ENCODE measurements at regions not wholly inside any gene's neighbourhood (a gene's known extent, or its start where the extent isn't known, plus 50 kb on each side); places are given as distances from the start of the nearest gene placed in this dataset.

DNA sequence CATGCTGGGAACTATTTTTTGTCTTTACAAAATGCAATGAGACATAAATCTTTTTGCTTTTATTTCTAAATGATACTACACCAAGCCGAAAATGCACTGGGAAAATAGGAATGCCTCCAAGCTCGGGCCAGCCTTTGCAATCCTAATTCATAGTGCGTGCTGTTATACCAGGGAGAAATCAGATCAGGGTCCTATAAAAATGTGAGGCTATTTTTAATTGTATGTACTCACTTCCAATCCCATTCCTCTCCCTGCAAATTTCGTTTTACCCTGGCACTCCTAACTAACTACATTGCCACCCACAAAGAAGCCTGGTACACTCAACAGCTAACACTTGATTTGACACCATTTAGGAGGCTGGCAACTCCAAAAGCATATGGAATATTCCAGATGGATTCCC is 350.6 kb upstream of the ZFP64 start:
- DNase-seq (ENCODE audit: low spot score): no peak
- no peaks in the 10 kb centered on the region for H3K27me3 ChIP-seq (replicated peaks; ENCODE audit: insufficient read depth, low read depth, low read length, poor library complexity)
- no peaks in the 10 kb centered on the region for H3K9me3 ChIP-seq (ENCODE audit: low read depth, low read length, poor library complexity, severe bottlenecking)
- POLR2A ChIA-PET (ENCODE audit: low non-redundant PET): no interaction called here
- no peaks in the 10 kb centered on the region for H3K36me3 ChIP-seq (ENCODE audit: insufficient read depth, low read length, poor library complexity, severe bottlenecking)
- no peak for TF ChIP-seq EZH2 (IDR thresholded peaks at IDR 0.05; ENCODE audit: borderline replicate concordance, low read depth, low read length, poor library complexity, severe bottlenecking)
- TF ChIP-seq, protein P1, sequence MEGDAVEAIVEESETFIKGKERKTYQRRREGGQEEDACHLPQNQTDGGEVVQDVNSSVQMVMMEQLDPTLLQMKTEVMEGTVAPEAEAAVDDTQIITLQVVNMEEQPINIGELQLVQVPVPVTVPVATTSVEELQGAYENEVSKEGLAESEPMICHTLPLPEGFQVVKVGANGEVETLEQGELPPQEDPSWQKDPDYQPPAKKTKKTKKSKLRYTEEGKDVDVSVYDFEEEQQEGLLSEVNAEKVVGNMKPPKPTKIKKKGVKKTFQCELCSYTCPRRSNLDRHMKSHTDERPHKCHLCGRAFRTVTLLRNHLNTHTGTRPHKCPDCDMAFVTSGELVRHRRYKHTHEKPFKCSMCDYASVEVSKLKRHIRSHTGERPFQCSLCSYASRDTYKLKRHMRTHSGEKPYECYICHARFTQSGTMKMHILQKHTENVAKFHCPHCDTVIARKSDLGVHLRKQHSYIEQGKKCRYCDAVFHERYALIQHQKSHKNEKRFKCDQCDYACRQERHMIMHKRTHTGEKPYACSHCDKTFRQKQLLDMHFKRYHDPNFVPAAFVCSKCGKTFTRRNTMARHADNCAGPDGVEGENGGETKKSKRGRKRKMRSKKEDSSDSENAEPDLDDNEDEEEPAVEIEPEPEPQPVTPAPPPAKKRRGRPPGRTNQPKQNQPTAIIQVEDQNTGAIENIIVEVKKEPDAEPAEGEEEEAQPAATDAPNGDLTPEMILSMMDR (conservative IDR thresholded peaks at IDR 0.05; ENCODE audit: low read depth, low read length): no peak
- H3K4me3 ChIP-seq (ENCODE audit: low read depth, low read length, poor library complexity, severe bottlenecking): no peak overlapping the region
- no peak overlapping the region for H3K27ac ChIP-seq (ENCODE audit: low read depth, low read length, poor library complexity, severe bottlenecking)
- no TSS peak for BruUV-seq (replicated peaks)
- no peaks in the 10 kb centered on the region for H3K4me1 ChIP-seq (ENCODE audit: insufficient read depth, low read length, poor library complexity, severe bottlenecking)
- CTCF ChIA-PET: no interaction called here
- intact Hi-C loops (cut with micrococcal nuclease; ENCODE audit: unreplicated experiment): no loop called here

DNA sequence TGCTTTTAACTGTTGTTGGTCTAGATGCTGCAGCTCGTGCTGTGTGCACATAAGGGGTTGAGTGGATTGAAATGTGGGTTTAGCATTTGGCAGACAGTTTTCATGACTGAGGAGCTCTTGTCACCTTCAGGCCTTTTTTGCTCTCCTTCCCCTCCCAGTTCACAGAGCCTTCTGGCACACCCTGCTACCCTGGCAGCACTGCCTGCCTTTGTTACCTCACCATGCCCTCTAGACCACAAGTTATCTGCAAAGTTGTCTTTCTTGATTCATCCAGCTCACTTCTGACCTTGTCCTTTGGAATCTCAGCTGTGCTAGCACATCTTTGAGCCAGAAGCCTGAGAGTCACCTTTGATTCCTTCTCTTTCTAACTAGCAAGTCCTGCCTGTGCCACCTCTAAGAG is 348.9 kb upstream of the ZFP64 start:
- Histone ChIP-seq H3K27ac (ENCODE audit: low read depth, low read length, poor library complexity, severe bottlenecking) (no peak overlapping the region), H3K4me3 (ENCODE audit: low read depth, low read length, poor library complexity, severe bottlenecking) (no peak overlapping the region), H3K4me1 (ENCODE audit: insufficient read depth, low read length, poor library complexity, severe bottlenecking) (no peaks in the 10 kb centered on the region), H3K36me3 (ENCODE audit: insufficient read depth, low read length, poor library complexity, severe bottlenecking) (no peaks in the 10 kb centered on the region), H3K27me3 (replicated peaks; ENCODE audit: insufficient read depth, low read depth, low read length, poor library complexity) (no peaks in the 10 kb centered on the region), H3K9me3 (ENCODE audit: low read depth, low read length, poor library complexity, severe bottlenecking) (no peaks in the 10 kb centered on the region)
- intact Hi-C loops (cut with micrococcal nuclease; ENCODE audit: unreplicated experiment): no loop called here
- TF ChIP-seq EZH2 (IDR thresholded peaks at IDR 0.05; ENCODE audit: borderline replicate concordance, low read depth, low read length, poor library complexity, severe bottlenecking): no peak
- TF ChIP-seq, protein P1 (conservative IDR thresholded peaks at IDR 0.05; ENCODE audit: low read depth, low read length): no peak
- POLR2A ChIA-PET (ENCODE audit: low non-redundant PET): no interaction called here
- CTCF ChIA-PET: no interaction called here
- no TSS peak for BruUV-seq (replicated peaks)
- no peak for DNase-seq (ENCODE audit: low spot score)

DNA sequence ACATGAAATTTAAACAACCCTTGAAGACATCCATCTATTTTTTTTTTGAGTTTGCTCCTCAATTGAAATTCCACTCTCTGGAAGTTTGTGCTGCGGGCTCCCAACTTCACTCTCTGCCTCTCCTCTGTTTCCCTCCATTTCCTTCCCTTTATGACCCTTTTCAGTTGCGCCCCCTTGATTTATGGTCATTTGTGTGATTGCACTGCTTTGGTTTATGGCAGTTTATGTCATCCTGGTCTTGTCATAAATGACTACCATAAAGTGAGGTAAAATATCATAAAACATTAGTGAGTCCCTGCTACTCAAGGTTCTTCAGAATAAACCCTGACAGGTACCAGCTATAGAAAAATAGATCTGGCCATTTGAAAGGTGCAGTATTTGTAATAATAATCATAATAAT is 348.3 kb upstream of the ZFP64 start:
- DNase-seq (ENCODE audit: low spot score): peak; percentile 32
- no TSS peak for BruUV-seq (replicated peaks)
- Histone ChIP-seq H3K4me3 (ENCODE audit: low read depth, low read length, poor library complexity, severe bottlenecking) (no peak overlapping the region), H3K36me3 (ENCODE audit: insufficient read depth, low read length, poor library complexity, severe bottlenecking) (no peaks in the 10 kb centered on the region), H3K27ac (ENCODE audit: low read depth, low read length, poor library complexity, severe bottlenecking) (no peak overlapping the region), H3K4me1 (ENCODE audit: insufficient read depth, low read length, poor library complexity, severe bottlenecking) (no peaks in the 10 kb centered on the region), H3K9me3 (ENCODE audit: low read depth, low read length, poor library complexity, severe bottlenecking) (no peaks in the 10 kb centered on the region), H3K27me3 (replicated peaks; ENCODE audit: insufficient read depth, low read depth, low read length, poor library complexity) (no peaks in the 10 kb centered on the region)
- TF ChIP-seq, protein P1 (conservative IDR thresholded peaks at IDR 0.05; ENCODE audit: low read depth, low read length): 0 out of 2 replicates have a peak, but pooled peaks have one; percentile 30
- no peak for TF ChIP-seq EZH2 (IDR thresholded peaks at IDR 0.05; ENCODE audit: borderline replicate concordance, low read depth, low read length, poor library complexity, severe bottlenecking)
- POLR2A ChIA-PET (ENCODE audit: low non-redundant PET): no interaction called here
- intact Hi-C loops (cut with micrococcal nuclease; ENCODE audit: unreplicated experiment): no loop called here
- CTCF ChIA-PET: no interaction called here
